ENCODE measurements at regions not wholly inside any gene's neighbourhood (a gene's known extent, or its start where the extent isn't known, plus 50 kb on each side); places are given as distances from the start of the nearest gene placed in this dataset.

DNA sequence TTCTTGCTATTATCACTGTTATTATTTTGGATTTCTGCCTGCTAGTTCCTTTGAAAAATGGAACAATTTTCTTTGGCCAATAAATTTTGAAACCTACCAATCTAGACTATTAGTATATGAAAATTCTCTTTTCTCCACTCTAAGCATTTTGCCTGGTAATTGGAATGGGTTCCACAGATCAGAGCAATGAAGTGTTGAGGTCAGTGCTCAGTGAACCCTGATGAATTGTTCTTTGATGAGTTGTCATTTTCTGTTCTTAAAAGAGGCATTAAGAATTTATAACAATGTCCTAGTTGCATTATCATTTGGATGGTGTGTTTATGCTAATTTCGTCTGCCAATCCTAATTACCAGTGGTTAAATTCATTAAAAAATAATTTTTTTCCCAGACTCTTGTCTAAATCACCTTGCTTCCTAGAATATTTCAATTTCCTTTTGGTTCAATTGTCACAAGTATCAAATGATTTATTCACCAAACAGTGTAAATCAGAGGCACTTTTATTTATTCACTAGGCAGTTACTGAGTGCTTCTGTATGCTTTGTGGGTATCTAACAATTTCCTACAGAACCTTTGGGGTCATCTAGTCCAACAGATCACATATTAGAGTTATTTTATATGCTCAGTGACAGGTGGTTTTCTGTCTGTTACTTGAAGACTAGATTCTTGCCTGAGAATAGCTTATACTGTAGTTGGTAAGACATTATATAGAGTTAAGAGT lies 239.0 kb downstream of the DNAJB9 start:
- no peak for FAIRE-seq
- no peaks in the 10 kb centered on the region for H3K4me1 ChIP-seq (ENCODE audit: control insufficient read depth in 2 of 3, insufficient read depth in 2 of 3, low read depth in 1 of 3, low read length in 3 of 3)
- intact Hi-C loops (cut with DNase I) = no loop called here

DNA sequence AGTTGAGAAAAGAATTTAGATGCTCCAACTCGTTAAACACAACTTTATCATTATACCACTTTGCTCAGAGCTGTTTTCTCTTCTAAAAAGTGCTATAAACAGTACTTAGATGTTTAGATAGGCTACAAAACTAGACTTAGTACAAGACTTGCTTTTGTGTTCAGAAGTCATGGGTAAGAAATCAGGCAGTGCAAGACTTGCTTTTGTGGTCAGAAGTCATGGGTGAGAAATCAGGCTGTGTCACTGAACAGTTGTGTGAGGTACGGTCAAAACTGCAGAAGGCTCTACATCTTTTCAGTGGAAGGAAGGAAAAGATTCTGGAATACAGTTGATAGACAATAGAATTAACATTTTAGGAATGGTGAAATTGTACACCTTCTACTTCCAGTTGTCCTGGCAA lies 239.7 kb downstream of the DNAJB9 start:
- DNase-seq (no peak), FAIRE-seq (no peak)
- no peaks in the 10 kb centered on the region for H3K27me3 ChIP-seq (ENCODE audit: control insufficient read depth, insufficient read depth, low read length)
- no peak overlapping the region for H3K4me3 ChIP-seq (ENCODE audit: low read length in 3 of 3)
- intact Hi-C loops (cut with DNase I) = no loop called here
- H3K9ac ChIP-seq (ENCODE audit: low read length in 3 of 3) = no peak overlapping the region
- TF ChIP-seq, protein P1, sequence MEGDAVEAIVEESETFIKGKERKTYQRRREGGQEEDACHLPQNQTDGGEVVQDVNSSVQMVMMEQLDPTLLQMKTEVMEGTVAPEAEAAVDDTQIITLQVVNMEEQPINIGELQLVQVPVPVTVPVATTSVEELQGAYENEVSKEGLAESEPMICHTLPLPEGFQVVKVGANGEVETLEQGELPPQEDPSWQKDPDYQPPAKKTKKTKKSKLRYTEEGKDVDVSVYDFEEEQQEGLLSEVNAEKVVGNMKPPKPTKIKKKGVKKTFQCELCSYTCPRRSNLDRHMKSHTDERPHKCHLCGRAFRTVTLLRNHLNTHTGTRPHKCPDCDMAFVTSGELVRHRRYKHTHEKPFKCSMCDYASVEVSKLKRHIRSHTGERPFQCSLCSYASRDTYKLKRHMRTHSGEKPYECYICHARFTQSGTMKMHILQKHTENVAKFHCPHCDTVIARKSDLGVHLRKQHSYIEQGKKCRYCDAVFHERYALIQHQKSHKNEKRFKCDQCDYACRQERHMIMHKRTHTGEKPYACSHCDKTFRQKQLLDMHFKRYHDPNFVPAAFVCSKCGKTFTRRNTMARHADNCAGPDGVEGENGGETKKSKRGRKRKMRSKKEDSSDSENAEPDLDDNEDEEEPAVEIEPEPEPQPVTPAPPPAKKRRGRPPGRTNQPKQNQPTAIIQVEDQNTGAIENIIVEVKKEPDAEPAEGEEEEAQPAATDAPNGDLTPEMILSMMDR (IDR thresholded peaks at IDR 0.05; ENCODE audit: borderline replicate concordance, extremely low read depth, insufficient read depth) = no peak
- no peak overlapping the region for H3K27ac ChIP-seq (ENCODE audit: low read depth in 2 of 2, low read length in 2 of 2)
- H3K9me3 ChIP-seq (ENCODE audit: control insufficient read depth in 2 of 3, insufficient read depth in 1 of 3, low read length in 3 of 3) = no peaks in the 10 kb centered on the region
- H3K36me3 ChIP-seq (ENCODE audit: control insufficient read depth in 2 of 3, insufficient read depth in 3 of 3, low read length in 3 of 3) = no peaks in the 10 kb centered on the region
- no peaks in the 10 kb centered on the region for H3K4me1 ChIP-seq (ENCODE audit: control insufficient read depth in 2 of 3, insufficient read depth in 2 of 3, low read depth in 1 of 3, low read length in 3 of 3)

More for the DNA sequence above, 239.0 kb downstream of the DNAJB9 start:
- TF ChIP-seq, protein P1 (IDR thresholded peaks at IDR 0.05; ENCODE audit: borderline replicate concordance, extremely low read depth, insufficient read depth) = no peak
- Histone ChIP-seq H3K9me3 (ENCODE audit: control insufficient read depth in 2 of 3, insufficient read depth in 1 of 3, low read length in 3 of 3) (no peaks in the 10 kb centered on the region), H3K9ac (ENCODE audit: low read length in 3 of 3) (no peak overlapping the region), H3K27ac (ENCODE audit: low read depth in 2 of 2, low read length in 2 of 2) (no peak overlapping the region), H3K4me3 (ENCODE audit: low read length in 3 of 3) (no peak overlapping the region), H3K36me3 (ENCODE audit: control insufficient read depth in 2 of 3, insufficient read depth in 3 of 3, low read length in 3 of 3) (no peaks in the 10 kb centered on the region), H3K27me3 (ENCODE audit: control insufficient read depth, insufficient read depth, low read length) (no peaks in the 10 kb centered on the region)
- no peak for DNase-seq

DNA sequence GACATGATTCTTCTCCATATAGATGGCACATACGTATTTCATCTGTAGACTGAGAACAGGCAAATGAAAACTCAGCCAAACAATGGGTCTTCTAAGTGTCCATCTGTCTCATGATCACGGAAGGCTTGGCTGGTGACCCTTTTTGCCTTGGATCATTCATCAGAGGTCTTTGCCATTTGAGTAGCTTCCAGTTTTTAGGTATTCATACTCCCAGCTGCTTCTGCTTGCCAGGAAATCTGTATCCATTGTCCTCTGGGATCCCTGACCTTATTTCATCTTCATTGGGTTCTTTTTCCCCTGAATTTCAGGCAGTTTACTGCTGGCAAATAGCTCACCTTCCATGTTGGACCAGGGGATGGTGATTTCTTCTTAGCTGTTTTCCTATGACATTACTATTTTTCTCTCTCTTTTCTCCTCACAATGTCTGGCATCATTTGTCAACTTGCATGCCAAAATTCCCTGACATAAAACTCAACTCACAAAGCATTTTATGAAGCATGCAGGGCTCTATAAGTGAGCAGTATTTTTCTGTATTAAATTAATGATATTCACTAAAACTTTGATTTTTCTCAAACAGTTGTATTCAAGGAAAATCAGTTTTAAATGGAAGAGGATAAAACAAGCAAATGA lies 241.2 kb downstream of the DNAJB9 start:
- Histone ChIP-seq H3K4me1 (ENCODE audit: control insufficient read depth in 2 of 3, insufficient read depth in 2 of 3, low read depth in 1 of 3, low read length in 3 of 3) (no peaks in the 10 kb centered on the region), H3K9me3 (ENCODE audit: control insufficient read depth in 2 of 3, insufficient read depth in 1 of 3, low read length in 3 of 3) (no peaks in the 10 kb centered on the region), H3K9ac (ENCODE audit: low read length in 3 of 3) (no peak overlapping the region), H3K27me3 (ENCODE audit: control insufficient read depth, insufficient read depth, low read length) (no peaks in the 10 kb centered on the region), H3K27ac (ENCODE audit: low read depth in 2 of 2, low read length in 2 of 2) (no peak overlapping the region), H3K4me3 (ENCODE audit: low read length in 3 of 3) (no peak overlapping the region), H3K36me3 (ENCODE audit: control insufficient read depth in 2 of 3, insufficient read depth in 3 of 3, low read length in 3 of 3) (no peaks in the 10 kb centered on the region)
- FAIRE-seq = no peak
- TF ChIP-seq, protein P1 (IDR thresholded peaks at IDR 0.05; ENCODE audit: borderline replicate concordance, extremely low read depth, insufficient read depth) = no peak
- intact Hi-C loops (cut with DNase I) = no loop called here
- no peak for DNase-seq
